ENCODE measurements at regions not wholly inside any gene's neighbourhood (a gene's known extent, or its start where the extent isn't known, plus 50 kb on each side); places are given as distances from the start of the nearest gene placed in this dataset.

- H3K4me3 ChIP-seq (ENCODE audit: low read depth, low read length), result no peak overlapping the region
- ChIA-PET POLR2A (no interaction called here), CTCF (no interaction called here)
- TF ChIP-seq, protein P1, sequence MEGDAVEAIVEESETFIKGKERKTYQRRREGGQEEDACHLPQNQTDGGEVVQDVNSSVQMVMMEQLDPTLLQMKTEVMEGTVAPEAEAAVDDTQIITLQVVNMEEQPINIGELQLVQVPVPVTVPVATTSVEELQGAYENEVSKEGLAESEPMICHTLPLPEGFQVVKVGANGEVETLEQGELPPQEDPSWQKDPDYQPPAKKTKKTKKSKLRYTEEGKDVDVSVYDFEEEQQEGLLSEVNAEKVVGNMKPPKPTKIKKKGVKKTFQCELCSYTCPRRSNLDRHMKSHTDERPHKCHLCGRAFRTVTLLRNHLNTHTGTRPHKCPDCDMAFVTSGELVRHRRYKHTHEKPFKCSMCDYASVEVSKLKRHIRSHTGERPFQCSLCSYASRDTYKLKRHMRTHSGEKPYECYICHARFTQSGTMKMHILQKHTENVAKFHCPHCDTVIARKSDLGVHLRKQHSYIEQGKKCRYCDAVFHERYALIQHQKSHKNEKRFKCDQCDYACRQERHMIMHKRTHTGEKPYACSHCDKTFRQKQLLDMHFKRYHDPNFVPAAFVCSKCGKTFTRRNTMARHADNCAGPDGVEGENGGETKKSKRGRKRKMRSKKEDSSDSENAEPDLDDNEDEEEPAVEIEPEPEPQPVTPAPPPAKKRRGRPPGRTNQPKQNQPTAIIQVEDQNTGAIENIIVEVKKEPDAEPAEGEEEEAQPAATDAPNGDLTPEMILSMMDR (IDR thresholded peaks at IDR 0.05; ENCODE audit: insufficient read depth, low read depth, low read length), result no peak
- no peaks in the 10 kb centered on the region for H3K27me3 ChIP-seq (ENCODE audit: control insufficient read depth, insufficient read depth, low read length)
- DNase-seq (ENCODE audit: low read depth), result no peak
- no peaks in the 10 kb centered on the region for H3K36me3 ChIP-seq (ENCODE audit: control insufficient read depth, insufficient read depth, low read length)
These were observed 347.2 kb downstream of the TSHZ3 start for GRCh38 chr19:31001991-31002390.

DNA sequence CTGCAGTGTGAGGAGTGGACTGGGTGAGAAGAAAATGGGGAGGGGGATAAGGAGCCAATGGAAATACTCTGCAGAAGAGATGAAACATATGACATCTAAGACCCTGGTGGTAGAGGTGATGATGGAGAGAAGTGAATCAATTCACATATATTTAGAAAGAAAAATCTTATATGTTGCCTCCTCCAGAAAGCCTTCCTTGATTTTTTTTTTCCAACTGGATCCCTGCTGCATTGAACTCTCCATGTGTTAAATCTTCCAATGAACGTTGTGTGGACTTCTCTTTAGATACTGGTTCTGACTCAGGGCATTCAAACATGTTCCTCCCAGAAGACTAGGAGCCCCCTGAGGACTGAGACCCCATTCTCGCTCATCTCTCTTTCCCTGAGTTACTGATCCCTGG is 348.3 kb downstream of the TSHZ3 start:
- TF ChIP-seq, protein P1 (IDR thresholded peaks at IDR 0.05; ENCODE audit: insufficient read depth, low read depth, low read length), result no peak
- POLR2A ChIA-PET, result no interaction called here
- Histone ChIP-seq H3K36me3 (ENCODE audit: control insufficient read depth, insufficient read depth, low read length) (no peaks in the 10 kb centered on the region), H3K4me3 (ENCODE audit: low read depth, low read length) (no peak overlapping the region), H3K27me3 (ENCODE audit: control insufficient read depth, insufficient read depth, low read length) (no peaks in the 10 kb centered on the region)
- DNase-seq (ENCODE audit: low read depth), result no peak
- CTCF ChIA-PET, result no interaction called here

DNA sequence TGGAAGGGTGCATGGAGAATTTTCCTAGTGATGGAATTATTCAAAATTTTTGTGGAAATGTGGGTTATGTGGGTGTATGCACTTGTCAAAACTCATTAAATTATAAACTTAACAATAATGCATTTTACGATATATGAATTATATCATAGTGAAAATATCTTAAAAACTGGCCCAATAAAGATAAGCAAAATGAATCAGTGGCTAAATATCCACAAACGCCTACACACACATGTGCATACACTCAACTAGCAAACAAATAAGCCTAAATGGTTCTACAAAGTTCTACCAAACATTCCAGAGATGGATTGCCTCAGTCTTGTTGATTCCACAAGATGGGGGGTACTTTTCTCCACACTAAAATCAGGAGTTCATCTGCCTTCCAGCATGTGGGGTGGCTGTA is 349.5 kb downstream of the TSHZ3 start:
- no peaks in the 10 kb centered on the region for H3K36me3 ChIP-seq (ENCODE audit: control insufficient read depth, insufficient read depth, low read length)
- DNase-seq (ENCODE audit: low read depth), result peak; percentile 4
- TF ChIP-seq, protein P1 (IDR thresholded peaks at IDR 0.05; ENCODE audit: insufficient read depth, low read depth, low read length), result no peak
- H3K27me3 ChIP-seq (ENCODE audit: control insufficient read depth, insufficient read depth, low read length), result no peaks in the 10 kb centered on the region
- no peak overlapping the region for H3K4me3 ChIP-seq (ENCODE audit: low read depth, low read length)
- POLR2A ChIA-PET, result no interaction called here
- CTCF ChIA-PET, result no interaction called here

- H3K4me3 ChIP-seq (ENCODE audit: low read depth, low read length), result no peak overlapping the region
- no peak for DNase-seq (ENCODE audit: low read depth)
- ChIA-PET CTCF (no interaction called here), POLR2A (no interaction called here)
- TF ChIP-seq, protein P1 (IDR thresholded peaks at IDR 0.05; ENCODE audit: insufficient read depth, low read depth, low read length), result no peak
- no peaks in the 10 kb centered on the region for H3K27me3 ChIP-seq (ENCODE audit: control insufficient read depth, insufficient read depth, low read length)
- H3K36me3 ChIP-seq (ENCODE audit: control insufficient read depth, insufficient read depth, low read length), result no peaks in the 10 kb centered on the region
These were observed 352.0 kb downstream of the TSHZ3 start for GRCh38 chr19:30997222-30997621.

GRCh38 chr19:30978639-30979038 is 370.6 kb downstream of the TSHZ3 start:
- DNase-seq (ENCODE audit: low read depth), result no peak
- CTCF ChIA-PET, result no interaction called here
- TF ChIP-seq, protein P1 (IDR thresholded peaks at IDR 0.05; ENCODE audit: insufficient read depth, low read depth, low read length), result no peak
- H3K27me3 ChIP-seq (ENCODE audit: control insufficient read depth, insufficient read depth, low read length), result no peaks in the 10 kb centered on the region
- POLR2A ChIA-PET, result no interaction called here
- no peak overlapping the region for H3K4me3 ChIP-seq (ENCODE audit: low read depth, low read length)
- no peaks in the 10 kb centered on the region for H3K36me3 ChIP-seq (ENCODE audit: control insufficient read depth, insufficient read depth, low read length)
